Fibroblast of skin of right biceps (primary cell): ENCODE measurements at regions not wholly inside any gene's neighbourhood (a gene's known extent, or its start where the extent isn't known, plus 50 kb on each side); places are given as distances from the start of the nearest gene placed in this dataset.
"Not testable (repeated sequence)": the region's sequence is repeated elsewhere in the genome, so short reads cannot be mapped to it uniquely, and the experiment has no call there.

Experiments
- DNase-seq: peaks from one replicate; pipeline ENCODE4 v3.0.0-alpha.2; 2013

GRCh38 chr1:143905214-143906179 is 66.3 kb downstream of the FAM72C start:
- DNase-seq: peak; percentile 82

DNA sequence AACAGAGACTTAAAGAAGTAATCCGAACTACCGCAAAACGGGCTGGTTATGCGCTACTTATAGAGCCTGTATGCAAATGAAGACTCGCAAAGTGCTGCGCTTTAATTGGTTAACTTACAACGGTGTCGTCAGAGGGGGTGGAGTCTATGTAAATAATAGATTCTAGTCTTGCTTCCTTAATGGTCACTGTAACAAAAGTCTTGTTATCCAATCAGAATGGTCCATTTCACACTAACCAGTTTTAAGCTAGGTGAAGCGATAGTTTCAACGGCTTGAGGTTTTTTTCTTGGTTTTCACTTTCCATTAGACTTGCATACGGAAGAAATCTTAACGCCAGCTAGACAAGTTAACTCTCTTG is 67.2 kb downstream of the FAM72C start:
- DNase-seq: not testable (repeated sequence)

- DNase-seq: peak; percentile 44
Observed at GRCh38 chr1:143903899-143904621, 67.7 kb downstream of the FAM72C start.

GRCh38 chr1:143896377-143896776 is 75.4 kb downstream of the FAM72C start:
- not testable (repeated sequence) for DNase-seq

- peak; percentile 55 for DNase-seq
Observed at GRCh38 chr1:143884932-143885574, 86.7 kb downstream of the FAM72C start.

DNA sequence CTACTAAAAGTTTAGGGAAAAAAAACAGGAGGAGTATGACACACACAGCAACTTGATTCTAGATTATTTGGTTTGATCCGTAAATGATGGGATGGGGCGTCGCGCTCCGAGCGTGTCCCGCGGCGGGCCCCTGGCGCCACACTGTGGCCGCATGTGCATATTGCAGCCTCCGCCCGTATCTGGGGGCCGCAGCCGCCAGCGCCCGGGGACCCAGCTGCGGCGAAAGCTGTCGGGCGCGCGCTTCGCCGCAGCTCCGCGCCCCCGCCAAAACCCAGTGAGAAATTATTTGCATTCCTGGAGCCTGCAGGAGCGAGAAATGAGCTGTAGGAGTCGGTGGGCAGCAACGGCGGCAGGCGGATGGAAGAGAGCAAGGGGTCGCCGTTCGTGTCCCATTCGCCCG is 87.3 kb downstream of the FAM72C start:
- not testable (repeated sequence) for DNase-seq

- not testable (repeated sequence) for DNase-seq
Observed at GRCh38 chr1:143879757-143880536, 91.8 kb downstream of the FAM72C start.

- DNase-seq: not testable (repeated sequence)
Observed at GRCh38 chr1:143875947-143876346, 95.8 kb downstream of the FAM72C start.

DNA sequence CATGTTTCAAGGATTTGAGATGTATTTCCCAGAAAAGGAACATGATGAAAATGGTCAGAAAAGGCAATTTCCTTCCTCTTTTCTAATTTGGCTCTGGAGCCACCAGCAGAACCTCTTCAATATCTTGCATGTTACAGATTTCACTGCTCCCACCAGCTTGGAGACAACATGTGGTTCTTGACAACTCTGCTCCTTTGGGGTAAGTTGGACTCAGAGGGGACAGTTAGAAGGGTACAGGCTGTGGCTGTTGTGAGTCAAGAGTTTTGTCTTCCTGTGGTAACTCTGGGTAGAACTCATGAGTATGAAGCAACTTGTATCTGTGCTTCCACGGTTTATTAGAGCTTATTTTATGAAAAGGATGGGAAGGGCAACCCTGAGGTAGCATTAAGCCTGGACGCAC is 97.2 kb downstream of the FAM72C start:
- DNase-seq: not testable (repeated sequence)

- not testable (repeated sequence) for DNase-seq
Observed at GRCh38 chr1:143873650-143874049, 98.1 kb downstream of the FAM72C start.

DNA sequence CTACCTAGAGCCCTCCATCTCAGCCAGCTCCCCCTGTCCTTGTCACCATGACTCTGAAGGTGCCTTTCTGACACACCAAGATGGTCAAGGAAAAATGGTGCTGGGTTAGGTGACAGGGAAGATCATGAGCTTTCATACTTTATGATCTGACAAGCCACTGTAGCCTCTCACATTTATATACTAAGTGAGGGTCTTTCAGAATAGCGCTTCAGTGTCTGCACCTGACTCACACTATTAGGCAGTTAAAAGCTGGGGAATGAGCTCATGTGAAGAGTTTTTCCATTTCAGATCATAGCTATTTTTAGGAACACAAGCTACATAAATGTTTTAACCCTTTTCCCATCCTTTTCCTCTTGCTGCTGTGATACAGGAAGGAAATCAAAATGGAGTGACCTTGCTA is 101.4 kb downstream of the FAM72C start:
- not testable (repeated sequence) for DNase-seq

DNA sequence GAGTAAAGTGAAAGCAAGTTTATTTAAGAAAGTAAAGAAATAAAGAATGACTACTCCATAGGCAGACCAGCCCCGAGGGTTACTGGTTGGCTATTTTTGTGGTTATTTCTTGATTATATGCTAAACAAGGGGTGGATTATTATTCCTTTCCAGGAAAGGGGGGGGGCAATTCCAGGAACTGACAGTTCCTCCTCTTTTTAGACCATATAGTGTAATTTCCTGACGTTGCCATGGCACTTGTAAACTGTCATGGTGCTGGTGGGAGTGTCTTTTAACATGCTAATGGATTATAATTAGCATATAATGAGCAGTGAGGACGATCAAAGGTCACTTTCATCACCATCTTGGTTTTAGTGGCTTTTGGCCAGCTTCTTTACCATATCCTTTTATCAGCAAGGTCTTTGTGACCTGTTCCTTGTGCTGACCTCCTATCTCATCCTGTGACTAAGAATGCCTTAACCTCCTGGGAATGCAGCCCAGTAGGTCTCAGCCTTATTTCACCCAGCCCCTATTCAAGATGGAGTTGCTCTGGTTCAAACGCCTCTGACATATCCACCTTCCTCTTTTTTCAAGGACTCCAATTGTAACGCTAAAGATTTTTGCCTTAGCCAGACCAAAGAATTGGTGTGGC is 104.1 kb downstream of the FAM72C start:
- DNase-seq: not testable (repeated sequence)

DNA sequence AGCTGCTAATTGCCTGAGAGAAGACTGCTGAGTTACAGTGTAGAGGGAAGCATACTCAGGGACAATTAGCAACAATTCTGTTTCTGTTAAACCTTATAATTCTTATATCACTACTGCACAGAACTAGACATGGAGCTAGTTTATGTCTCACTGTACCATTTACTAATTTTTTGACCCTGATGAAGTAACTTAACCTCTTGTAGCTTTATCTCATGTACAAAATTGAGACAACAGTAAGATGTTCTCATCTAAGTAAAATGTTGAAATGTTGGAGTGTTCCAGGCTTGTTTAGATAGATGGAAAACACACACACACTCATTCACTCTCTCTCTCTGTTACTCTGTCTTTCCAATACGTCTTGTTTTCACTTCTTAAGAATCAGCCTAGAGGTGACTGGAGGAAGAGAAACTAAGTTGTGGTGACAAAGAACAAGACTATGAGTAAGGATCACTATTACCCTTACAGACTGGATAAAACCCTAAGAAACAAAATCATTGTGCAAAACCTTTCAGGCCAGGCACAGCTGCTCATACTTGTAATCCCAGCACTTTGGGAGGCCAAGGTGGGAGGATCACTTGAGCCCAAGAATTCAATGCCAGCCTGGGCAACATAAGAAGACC is 107.8 kb downstream of the FAM72C start:
- DNase-seq: not testable (repeated sequence)

DNA sequence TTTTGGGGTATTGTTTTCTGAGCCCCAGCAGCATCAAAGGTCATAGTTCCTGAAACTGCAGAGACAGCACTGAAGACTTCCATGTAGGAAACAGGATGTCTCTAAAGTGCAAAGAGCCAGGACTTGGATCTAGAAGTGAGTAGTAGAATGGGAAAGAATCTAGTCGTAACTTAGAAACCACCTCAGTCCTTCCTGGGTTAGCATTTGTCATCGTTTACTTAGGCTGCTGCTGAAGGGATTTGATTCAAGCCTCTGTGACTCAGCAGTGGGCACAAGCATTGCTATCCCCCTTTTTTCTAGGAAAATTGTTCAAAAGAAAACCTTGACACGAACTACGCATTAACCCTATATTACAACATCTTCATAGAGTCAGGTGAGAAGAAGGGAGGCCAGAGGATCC is 109.1 kb downstream of the FAM72C start:
- not testable (repeated sequence) for DNase-seq

DNA sequence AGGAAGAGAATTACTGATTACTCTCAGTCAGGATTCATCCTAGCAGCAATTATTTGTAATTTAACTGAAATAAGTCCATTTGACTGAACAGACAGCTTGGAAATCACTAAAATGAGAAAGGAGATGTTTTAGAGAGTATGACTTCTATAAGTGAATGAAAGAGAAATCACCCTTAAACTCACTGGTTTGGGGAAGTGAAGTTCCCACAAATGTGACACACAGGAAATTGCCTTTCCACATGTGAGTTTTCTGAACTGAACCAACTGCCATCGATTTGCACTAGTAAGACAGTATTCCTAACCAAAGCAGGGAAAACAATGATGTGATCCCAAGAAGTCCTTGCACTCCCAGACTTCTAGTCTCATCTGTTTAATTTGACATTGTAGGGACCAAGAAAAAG is 110.5 kb downstream of the FAM72C start:
- DNase-seq: not testable (repeated sequence)

DNA sequence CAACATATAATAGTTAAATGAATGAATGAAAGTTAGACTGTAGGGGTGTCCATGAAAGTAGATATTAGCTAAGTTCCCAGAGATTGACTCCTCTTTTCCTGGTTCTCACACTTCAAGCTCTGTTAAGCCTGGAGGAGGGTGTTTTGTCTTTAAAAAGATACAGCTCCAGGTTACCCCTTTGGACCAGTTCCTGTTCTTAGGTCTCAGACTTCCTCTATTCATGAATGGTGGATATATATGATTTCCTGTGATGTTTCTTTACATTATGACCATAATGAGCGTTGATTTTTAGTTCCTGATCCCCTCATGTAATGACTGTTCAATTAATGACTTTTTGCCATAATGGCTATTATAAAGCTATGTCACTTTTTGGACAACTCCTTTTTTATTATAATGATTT is 115.9 kb downstream of the FAM72C start:
- DNase-seq: not testable (repeated sequence)

- not testable (repeated sequence) for DNase-seq
Observed at GRCh38 chr1:143854069-143854468, 117.7 kb downstream of the FAM72C start.

DNA sequence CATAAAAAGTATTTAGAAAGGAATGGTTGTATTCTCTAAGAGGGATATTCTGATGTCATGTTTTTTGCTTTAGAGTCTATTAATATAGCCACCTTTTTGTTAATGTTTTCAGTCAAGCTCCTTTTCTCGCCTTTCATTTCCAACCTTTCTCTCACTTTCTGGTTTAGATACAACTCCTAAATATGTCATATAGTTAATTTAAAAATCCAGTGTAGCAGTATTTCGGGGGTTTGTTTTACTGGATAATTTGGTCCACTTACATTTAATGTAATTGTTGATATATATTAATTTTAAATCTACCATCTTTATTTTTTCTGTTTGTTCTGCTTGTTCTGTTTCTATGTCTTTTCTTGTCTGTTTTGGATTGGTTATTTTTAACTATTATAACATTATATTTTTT is 121.1 kb downstream of the FAM72C start:
- not testable (repeated sequence) for DNase-seq

GRCh38 chr1:143848859-143849258 is 122.9 kb downstream of the FAM72C start:
- DNase-seq: not testable (repeated sequence)

DNA sequence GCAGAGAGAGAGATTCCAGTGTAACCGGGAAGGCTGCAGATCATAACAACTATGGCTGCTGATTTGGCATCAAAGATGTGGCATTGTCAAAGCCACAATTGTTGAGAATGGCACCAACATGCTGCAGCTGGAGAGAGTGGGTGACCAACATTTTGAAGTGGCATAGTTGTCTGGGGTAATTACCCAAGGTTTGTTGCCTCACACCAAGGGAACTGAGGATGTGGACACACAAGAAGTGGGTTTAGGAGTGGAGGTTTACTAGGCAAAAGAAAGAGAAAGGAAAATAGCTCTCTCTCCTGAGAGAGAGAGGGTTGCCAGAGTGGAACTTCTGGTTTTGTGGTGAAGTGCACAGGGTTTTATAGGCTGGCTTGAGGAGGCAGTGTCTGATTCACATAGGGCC is 126.6 kb downstream of the FAM72C start:
- not testable (repeated sequence) for DNase-seq

GRCh38 chr1:143842058-143842457 is 129.7 kb downstream of the FAM72C start:
- not testable (repeated sequence) for DNase-seq
